ENCODE measurements at regions not wholly inside any gene's neighbourhood (a gene's known extent, or its start where the extent isn't known, plus 50 kb on each side); places are given as distances from the start of the nearest gene placed in this dataset.

- TF ChIP-seq EZH2 (IDR thresholded peaks at IDR 0.05; ENCODE audit: borderline replicate concordance, low read length) (no peak), CTCF (IDR thresholded peaks at IDR 0.05; ENCODE audit: low read length) (no peak)
These were observed 113.5 kb downstream of the C12orf75 start for GRCh38 chr12:105443802-105444652.

All from OCI-LY1 (cell line).